GM19463 (cell line): ENCODE measurements at regions not wholly inside any gene's neighbourhood (a gene's known extent, or its start where the extent isn't known, plus 50 kb on each side); places are given as distances from the start of the nearest gene placed in this dataset.
"Not testable (repeated sequence)": the region's sequence is repeated elsewhere in the genome, so short reads cannot be mapped to it uniquely, and the experiment has no call there.

ENCODE experiments used
- ATAC-seq: cut with Tn5 transposase; IDR thresholded peaks from one replicate; pipeline ENCODE4 v1.9.1; 2021; ENCODE audit warnings: mild to moderate bottlenecking, moderate library complexity; ENCODE audit not compliant: unreplicated experiment

DNA sequence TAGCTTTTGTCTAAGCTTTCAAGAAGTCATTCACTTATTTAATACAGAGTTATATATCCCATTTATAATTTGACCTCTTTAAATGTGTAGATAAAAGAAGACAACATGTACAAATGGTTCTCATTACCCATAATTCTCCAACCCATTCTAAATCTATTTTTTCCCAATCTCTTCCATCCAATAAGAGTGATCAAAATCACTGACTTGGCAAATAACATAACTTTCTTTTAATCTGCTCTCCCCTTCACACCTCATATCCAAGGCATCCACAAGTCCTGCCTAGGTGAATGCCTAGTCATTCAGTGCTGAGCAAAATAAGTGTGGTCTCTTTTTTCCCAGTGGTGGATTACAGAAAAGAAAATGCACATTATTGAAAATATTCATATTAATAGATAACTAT is 1231.1 kb downstream of the CDH11 start:
- ATAC-seq, result no peak

DNA sequence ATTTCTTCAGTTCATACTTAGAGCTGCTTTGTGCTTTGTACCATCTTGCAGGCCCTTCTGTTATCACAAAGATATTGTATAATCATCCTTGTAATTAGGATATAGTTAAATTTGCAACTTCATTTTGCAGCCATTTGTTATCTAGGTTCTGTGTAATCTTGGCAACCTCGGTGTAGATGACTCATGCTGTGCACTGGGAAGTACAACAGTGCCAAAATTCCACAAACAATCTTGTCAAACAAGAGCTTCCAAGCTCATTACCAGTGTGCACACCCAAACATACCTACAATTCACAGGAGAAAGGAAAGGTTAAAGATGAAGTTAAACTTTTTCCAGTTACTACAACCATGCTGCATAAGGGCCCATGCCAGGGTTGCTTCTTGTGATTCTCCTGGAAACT is 1231.8 kb downstream of the CDH11 start:
- no peak for ATAC-seq

DNA sequence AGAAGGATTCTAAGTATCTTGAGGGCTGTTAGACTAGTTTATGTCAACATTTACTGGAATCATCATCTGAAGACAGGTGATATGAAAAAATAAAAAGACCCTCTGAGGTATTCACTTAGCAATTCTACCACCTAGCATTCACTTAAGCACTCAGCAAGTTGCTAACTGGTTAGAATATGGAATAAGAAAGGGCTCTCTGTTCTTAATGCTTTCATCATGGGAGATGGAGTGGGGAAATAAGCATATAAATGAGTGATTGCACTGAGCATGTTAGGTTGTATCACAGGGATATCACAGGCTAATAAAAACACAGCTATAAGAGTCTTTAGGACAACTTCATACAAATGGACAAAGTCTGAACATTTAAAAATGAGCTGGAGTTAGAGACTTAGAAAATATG is 1238.8 kb downstream of the CDH11 start:
- ATAC-seq, result no peak

DNA sequence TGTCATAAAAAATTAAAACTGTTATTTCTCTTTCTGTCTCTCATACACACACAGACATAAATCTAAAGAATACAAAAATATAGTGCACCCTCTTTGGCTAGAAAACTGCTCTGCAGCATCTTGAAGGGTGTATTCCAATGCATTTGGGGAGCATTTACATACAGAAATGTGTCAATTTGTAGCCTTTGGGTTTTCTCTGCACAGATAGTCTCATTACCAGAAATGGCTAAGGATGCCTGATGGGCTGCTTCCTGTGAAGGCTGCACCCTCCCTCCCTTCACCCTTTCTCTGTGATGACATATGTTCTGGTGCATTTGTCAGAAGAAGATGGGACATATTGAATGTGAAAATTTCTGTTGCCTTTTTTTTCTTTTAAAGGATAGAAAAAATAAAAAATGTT is 1239.3 kb downstream of the CDH11 start:
- no peak for ATAC-seq

DNA sequence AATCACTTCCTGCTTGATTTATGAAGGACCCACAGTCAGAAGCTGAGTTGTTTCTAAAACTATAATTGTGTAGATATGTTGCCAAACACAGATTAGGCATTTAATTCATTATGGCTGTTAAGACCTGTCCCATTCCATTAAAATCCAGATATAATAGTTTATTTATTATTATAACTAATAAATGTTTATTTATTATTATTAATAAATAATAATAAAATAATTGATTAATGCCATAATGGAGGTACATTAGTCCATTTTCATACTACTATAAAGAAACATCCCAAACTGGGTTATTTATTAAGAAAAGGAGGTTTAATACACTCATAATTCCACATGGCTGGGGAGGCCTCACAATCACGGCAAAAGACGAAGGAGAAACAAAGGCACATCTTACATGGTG is 1240.9 kb downstream of the CDH11 start:
- no peak for ATAC-seq

DNA sequence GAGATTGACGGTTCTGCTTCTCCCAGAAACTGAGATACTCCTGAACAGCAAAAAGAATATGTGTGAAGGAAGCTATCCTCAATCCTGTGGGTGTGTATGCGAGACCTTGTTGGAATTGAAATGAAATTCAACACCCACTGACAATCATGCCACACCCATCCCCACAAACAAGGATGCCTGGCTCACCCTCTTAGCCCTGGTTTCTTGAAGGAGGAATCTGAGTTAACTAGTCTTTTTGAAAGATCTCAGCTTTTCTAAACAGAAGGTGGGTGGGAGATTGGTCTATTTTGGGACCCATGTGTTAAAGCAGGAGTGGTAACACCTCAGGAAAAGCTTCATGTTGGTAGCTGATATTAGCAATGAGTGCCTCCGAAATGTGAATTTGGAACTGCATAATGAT is 1244.5 kb downstream of the CDH11 start:
- no peak for ATAC-seq

DNA sequence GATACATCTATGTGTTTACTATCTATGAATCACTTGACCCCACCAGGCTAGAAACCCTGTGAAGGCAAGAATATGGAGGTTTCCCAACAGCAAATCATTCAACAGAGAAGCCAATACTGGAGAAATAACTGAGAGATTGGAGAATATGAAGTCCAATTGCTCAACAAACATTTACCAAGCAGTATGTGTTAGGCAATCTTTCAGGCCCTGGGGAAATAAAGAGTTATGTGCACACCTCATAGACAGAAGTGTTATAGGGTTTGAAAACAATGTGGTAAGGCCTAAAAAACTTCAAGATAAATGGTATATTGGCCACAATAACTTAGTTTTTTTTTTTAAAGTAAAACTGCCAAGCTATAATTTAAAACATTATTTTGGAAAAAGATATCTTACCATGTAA is 1245.8 kb downstream of the CDH11 start:
- no peak for ATAC-seq

DNA sequence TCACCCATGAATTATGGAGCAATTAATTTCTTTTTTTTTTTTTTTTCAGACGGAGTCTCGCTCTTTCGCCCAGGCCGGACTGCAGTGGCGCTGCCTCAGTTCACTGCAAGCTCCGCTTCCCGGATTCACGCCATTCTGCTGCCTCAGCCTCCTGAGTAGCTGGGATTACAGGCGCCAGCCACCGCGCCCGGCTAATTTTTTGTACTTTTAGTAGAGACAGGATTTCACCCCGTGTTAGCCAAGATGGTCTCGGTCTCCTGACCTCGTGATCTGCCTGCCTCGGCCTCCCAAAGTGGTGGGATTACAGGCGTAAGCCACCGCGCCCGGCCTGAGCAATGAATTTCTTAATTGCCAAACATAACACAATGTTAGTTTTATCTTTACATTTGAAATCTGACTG is 1261.2 kb downstream of the CDH11 start:
- not testable (repeated sequence) for ATAC-seq

DNA sequence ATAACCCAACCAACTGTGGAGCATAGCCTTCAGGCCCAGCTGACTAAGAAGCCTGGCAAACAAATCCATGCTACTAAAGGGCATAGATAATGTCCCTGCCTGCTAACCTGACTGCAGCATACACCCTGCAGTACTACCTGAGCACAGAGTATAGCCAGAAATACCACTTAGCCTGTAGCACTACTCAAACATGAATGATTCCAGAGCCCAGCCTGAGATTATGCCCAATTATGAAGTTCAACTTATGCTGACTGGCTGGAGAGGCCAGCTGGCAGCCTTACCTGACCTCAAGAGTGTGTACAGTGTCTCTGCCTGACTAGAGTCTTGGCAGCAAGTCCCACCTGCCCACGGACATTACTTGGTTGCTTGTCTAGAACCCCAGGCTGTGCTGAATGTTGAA is 1265.3 kb downstream of the CDH11 start:
- no peak for ATAC-seq

DNA sequence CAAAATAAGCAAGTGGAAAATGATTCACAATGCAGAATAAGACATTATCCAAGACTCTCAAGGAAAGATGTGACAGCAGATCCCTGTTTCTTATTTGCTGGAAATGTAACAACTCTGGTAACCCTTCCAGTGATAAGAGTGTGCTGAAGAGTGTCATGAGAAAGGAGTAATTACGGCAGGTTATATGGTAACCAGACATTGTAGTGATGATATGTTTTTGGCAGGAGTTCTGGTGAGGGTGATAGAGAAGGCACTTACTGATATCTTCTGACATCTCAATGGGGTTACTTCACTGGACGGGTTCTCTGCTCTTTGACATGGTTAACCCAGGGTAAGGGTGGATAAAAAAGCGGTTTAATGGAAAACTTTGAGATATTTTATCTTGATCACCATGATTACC is 1270.9 kb downstream of the CDH11 start:
- no peak for ATAC-seq

DNA sequence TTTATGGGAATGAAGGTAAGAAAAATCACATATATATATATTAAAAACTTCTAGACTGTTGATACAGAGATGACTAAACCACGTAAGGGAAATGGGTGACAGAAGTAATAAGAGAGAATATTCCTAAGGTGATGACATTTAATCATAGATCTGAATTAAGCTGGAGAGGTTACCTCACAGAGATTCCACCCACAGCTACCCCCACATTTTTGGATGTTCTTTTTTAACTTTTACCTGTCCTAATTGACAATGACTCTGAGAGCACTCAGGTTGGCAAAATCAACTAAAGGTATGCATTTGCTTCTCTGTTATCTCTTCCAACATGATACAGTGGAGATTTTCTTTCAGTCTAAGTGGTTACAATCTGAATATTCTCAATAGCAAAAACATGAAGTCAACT is 1280.6 kb downstream of the CDH11 start:
- no peak for ATAC-seq

DNA sequence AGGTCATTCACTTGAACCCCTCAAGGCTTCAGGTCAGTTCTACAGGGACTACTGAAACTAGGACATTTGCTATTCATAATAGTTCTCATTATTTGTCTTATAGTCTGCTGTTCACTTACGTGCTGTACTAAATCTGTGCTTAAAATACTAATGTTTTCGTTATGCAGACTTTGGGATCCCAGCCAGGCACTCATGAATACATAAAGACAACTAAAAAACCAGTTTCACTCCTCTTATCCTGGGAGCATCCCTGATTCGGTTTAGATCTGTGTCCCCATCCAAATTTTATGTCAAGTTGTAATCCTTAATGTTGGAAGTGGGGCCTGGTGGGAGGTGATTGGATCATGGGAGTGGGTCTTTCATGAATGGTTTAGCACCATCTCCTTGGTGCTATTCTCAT is 1291.8 kb downstream of the CDH11 start:
- ATAC-seq, result no peak

DNA sequence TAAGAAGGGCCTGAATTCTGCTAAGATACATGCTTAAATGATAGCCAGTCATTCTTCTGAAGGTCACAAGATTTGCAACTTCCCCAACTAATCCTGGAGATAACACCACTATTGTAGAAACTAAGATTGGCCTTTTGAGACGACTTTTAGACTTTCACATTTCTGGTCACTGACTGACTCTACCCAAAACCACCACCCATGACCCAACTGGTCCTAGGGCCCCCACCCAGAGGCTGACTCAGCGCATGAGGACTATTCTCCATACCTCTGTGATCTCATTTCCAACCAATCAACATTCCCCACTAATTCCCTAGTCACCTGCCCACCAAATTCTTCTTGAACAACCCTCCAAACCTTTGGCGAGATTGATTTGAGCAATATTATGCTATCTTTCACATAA is 1299.0 kb downstream of the CDH11 start:
- ATAC-seq, result no peak

DNA sequence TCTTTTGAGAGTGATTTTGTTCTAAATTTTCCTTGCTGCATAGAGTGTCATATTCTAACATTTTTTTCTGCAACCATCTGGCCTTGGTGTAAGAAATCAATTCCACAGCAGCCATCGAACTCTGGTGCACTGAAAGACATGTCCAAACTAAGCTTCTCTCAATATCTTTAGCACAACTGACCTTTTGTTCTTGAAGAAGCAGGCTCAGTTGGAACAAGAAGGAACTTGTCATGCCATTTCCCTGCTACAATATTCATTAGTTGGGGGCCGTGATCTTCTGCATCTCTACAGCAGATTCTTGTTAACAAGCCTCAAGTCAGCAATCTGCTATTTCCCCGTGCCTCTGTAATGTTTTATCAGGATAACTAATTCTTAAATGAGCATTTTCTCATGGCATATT is 1305.6 kb downstream of the CDH11 start:
- no peak for ATAC-seq

DNA sequence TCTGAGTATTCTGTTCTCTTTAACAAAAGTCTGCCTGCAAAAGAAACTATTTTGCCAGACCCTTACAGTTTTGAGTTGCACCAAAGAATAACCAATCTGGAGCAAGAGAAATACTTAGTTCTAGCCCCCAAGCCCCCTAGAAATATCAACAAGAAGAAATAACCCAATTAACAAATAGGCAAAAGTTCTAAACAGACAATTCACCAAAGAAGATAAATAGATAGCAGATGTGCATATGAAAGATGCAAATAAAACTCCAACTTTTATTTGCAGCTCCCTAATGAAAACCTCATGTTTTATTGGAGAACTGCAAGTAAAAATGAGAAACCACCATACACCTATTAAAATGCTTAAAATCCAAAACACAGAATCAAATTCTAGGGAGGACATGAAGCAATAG is 1308.0 kb downstream of the CDH11 start:
- no peak for ATAC-seq

DNA sequence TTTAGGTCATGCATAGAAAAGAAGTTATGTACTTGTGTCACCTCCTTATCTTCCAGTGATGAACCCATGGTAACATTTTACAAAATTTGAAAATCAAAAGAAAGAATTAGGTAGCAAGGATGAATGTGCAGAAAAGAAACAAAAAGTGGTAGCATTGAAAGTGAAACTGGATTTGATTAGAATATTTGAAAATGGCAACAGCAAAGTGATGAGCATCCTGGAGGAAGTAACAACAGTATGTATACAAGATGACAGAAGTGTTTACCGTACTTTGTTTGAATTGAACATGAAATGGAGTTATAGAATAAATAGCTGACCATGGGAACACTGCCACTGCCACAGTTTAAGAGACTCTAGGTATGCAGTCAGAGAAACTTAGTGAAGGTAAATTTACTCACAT is 1313.1 kb downstream of the CDH11 start:
- ATAC-seq, result no peak

DNA sequence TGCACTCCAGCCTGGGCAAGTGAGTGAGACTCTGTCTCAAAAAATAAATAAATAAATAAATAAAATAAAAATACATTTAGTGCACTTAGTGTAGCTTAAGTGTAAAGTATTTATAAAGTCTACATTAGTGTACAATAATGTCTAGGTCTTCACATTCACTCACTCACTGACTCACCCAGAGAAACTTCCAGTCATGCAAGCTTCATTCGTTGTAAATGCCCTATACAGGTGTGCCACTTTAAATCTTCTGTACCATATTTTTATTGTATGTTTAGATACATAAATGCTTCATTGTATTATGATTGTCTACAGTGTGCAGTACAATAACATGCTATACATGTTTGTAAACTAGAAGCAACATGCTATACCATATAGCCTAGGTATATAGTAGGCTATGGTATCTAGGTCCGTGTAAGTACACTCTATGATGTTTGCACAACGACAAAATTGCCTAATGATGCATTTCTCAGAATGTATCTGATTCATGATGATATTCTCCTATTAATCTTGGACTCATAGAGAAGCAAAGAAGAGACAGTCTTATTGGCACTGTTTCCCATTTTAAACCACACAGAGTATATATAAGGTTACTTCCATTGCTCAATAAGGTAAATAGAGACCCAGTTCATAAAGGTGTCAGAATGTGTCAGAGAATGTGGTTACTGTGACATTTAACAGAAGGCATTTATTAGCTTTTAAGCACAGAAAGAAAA is 1314.9 kb downstream of the CDH11 start:
- no peak for ATAC-seq

DNA sequence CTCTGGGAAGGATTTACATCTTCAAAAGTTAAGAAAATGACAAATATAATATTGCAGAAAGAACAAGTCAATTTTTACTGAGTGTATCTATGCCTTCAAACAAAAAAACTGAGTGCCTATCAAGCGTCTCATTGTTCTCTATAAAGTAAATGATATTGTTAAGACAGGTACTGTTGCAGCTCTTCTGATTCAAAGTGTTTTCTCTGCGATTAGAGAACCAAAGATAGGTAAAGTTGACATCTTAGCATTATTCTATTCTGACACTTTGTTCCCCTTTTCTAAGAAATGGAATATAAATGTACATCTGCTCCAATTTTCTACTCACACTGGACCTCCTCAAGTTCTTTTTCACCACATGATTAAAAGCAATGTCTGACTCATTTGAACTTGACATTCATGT is 1317.7 kb downstream of the CDH11 start:
- no peak for ATAC-seq

DNA sequence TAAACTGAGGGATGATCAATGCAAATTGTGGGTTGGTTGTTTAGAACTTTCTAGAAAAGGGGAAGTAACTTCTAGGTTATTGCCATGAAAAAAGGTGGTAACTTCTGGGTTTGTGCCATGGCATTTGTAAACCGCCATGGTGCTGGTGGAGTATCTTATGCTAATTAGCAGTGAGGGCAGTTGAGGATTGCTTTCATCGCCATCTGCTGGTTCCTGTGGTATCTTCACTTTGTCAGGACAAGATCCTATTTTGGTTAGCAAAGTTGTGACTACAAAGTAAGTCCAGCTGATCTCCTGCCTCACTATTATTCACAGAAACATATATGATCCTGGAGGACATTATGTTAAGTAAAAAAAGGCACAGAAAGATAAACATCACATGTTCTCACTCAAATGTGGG is 1332.3 kb downstream of the CDH11 start:
- no peak for ATAC-seq

DNA sequence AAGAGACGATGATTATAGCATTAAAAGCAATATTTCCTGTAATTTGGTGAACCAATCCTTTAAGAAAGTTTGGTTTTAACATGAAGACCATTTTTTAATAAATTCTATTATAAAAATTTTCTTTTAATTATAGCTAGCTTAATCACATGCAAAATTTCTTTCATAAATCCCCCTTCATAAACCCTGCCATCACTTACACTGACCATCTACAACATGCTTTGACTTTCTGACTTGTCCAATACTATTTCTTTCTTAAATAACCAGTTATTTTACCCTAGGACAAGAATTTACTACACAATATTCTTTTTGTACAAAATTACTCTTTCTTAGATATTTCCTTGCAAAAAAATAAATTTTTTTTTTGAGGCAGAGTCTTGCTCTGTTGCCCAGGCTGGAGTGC is 1334.8 kb downstream of the CDH11 start:
- no peak for ATAC-seq

DNA sequence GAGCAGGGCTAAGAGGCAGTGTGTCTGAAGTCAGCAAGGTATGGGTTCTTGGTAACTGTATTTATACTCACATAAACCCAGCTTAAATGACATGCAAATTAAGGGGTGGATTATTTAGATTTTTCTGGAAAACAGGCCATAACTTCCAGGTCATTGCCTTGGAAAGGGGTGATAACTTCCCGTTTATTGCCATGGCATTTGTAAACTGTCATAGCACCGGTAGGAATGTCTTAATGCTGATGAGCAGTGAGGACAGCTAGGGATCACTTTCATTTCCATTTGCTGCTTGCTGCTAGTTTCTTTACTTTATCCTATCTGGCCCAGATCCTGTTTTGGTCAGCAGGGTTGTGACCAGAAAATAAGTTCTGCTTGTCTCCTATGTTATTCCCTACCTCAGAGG is 1336.7 kb downstream of the CDH11 start:
- ATAC-seq, result no peak

DNA sequence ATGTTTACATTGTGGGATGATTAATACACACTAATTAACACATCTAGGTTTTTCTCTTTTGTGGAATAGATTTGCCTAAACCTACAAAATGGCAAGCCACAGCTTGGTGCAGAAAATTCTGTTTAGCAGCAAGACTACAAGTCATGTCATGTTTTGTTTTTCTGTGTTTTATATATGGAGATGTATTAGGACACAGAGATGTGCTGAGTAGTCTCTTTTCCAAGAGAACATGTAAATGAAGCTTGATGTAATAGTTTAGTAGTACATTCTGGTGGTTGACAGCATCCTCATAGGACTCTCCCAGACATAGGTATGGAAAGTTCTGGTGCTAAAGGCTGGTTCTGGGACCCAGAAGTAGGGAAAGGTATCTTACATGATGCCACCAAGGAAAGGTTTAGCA is 1345.4 kb downstream of the CDH11 start:
- ATAC-seq, result no peak

DNA sequence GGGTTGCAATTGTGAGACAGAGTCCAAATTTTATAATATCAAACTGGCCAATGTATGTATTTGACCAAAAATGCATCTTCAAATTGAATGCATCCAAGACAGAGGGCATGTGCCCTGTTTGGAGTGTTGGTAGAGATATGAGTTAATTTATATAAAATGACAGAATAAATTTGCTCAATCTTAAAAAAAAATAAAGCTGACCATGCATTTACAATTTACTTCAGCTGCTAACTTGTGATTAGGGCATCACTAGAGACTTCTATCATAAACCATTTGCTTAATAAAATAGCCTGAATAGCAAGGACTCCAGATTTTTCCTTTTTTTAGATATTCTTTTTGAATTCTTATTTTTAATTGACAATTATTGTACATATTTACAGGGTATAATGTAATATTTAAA is 1345.8 kb downstream of the CDH11 start:
- no peak for ATAC-seq

DNA sequence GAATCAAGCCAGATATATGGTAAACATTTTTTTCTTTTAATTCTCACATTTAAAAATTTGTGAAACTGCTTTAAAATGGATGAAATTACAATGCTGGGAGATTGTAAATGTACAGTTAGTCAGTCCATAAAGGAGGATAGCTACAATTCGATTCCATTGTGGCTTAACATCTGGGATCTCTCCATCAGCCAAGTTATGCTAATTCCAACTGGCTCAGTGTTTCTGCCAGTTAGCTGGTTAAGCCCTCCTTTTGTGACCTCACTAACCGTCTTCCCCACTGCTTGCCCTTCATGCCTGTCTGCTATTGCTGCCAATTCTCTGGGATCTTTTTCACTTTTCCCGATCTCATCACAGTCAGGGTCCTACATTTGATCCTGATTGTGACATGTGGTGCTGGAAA is 1347.6 kb downstream of the CDH11 start:
- no peak for ATAC-seq
